ENCODE measurements at regions not wholly inside any gene's neighbourhood (a gene's known extent, or its start where the extent isn't known, plus 50 kb on each side); places are given as distances from the start of the nearest gene placed in this dataset.
A peak's percentile ranks its signal among the peaks of the same experiment; 100 is the strongest.

- no peak overlapping the region for H3K4me3 ChIP-seq
- peak overlapping the region; percentile 82 for H3K27ac ChIP-seq
- H3K9me3 ChIP-seq (ENCODE audit: low read depth): no peaks in the 10 kb centered on the region
- peaks cover 12% of the 10 kb centered on the region for H3K4me1 ChIP-seq (ENCODE audit: low read depth)
- no peaks in the 10 kb centered on the region for H3K36me3 ChIP-seq
- TF ChIP-seq, protein P1, sequence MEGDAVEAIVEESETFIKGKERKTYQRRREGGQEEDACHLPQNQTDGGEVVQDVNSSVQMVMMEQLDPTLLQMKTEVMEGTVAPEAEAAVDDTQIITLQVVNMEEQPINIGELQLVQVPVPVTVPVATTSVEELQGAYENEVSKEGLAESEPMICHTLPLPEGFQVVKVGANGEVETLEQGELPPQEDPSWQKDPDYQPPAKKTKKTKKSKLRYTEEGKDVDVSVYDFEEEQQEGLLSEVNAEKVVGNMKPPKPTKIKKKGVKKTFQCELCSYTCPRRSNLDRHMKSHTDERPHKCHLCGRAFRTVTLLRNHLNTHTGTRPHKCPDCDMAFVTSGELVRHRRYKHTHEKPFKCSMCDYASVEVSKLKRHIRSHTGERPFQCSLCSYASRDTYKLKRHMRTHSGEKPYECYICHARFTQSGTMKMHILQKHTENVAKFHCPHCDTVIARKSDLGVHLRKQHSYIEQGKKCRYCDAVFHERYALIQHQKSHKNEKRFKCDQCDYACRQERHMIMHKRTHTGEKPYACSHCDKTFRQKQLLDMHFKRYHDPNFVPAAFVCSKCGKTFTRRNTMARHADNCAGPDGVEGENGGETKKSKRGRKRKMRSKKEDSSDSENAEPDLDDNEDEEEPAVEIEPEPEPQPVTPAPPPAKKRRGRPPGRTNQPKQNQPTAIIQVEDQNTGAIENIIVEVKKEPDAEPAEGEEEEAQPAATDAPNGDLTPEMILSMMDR (IDR thresholded peaks at IDR 0.05; ENCODE audit: low read depth, low read length): peak; percentile 73
- no peaks in the 10 kb centered on the region for H3K27me3 ChIP-seq
- DNase-seq (ENCODE audit: low read depth in 1 of 2, low spot score in 1 of 2): peak; percentile 66 to 81
Observed at GRCh38 chr3:18295171-18295920, 129.8 kb downstream of the SATB1 start.

DNA sequence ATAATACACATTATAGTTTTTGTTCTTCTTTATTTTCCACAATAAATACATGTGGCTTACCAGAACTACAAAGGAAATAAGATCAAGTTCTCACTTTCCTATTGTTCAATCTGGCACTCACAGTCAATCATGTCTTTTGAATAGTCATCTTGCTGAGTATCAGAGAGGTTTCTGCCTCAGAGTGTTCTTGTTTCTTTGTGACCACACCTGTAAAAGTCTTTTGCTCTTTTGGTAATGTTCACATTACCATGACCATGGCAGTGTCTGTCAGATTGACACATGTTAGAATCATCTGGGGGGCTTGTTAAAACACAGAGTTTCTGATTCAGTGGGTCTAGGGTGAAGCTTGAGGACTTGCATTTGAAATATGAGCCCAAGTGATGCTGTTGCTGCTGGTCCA lies 135.0 kb downstream of the SATB1 start:
- H3K27me3 ChIP-seq: no peaks in the 10 kb centered on the region
- no peak overlapping the region for H3K27ac ChIP-seq
- peaks cover 12% of the 10 kb centered on the region for H3K4me1 ChIP-seq (ENCODE audit: low read depth)
- no peak for DNase-seq (ENCODE audit: low read depth in 1 of 2, low spot score in 1 of 2)
- H3K9me3 ChIP-seq (ENCODE audit: low read depth): no peaks in the 10 kb centered on the region
- no peaks in the 10 kb centered on the region for H3K36me3 ChIP-seq
- TF ChIP-seq, protein P1 (IDR thresholded peaks at IDR 0.05; ENCODE audit: low read depth, low read length): no peak
- H3K4me3 ChIP-seq: no peak overlapping the region

- Histone ChIP-seq H3K4me1 (ENCODE audit: low read depth) (peaks cover 8% of the 10 kb centered on the region), H3K27ac (no peak overlapping the region), H3K9me3 (ENCODE audit: low read depth) (no peaks in the 10 kb centered on the region), H3K4me3 (no peak overlapping the region), H3K27me3 (no peaks in the 10 kb centered on the region), H3K36me3 (no peaks in the 10 kb centered on the region)
- no peak for DNase-seq (ENCODE audit: low read depth in 1 of 2, low spot score in 1 of 2)
- TF ChIP-seq, protein P1 (IDR thresholded peaks at IDR 0.05; ENCODE audit: low read depth, low read length): no peak
Observed at GRCh38 chr3:18288243-18288642, 136.9 kb downstream of the SATB1 start.

DNA sequence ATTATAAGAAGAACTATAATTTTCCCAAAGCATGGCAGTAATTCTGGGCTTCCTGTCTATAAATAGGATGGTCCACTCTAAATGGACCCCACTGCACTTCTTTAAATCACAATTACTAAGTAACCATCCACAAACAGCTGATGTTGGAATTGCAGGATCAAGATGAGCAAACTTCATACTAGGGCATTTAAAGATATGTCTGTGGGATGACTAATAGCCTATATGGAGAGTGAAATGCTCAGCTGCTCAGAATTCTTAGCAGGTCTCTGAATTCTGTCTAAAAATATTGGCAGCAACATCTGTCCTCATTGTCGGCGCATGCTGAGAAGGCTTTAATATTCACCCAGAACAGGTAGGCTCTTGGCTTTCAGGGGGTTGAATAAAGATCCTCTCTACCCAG lies 140.4 kb downstream of the SATB1 start:
- H3K4me3 ChIP-seq: no peak overlapping the region
- no peaks in the 10 kb centered on the region for H3K27me3 ChIP-seq
- no peaks in the 10 kb centered on the region for H3K9me3 ChIP-seq (ENCODE audit: low read depth)
- H3K27ac ChIP-seq: no peak overlapping the region
- TF ChIP-seq, protein P1 (IDR thresholded peaks at IDR 0.05; ENCODE audit: low read depth, low read length): no peak
- DNase-seq (ENCODE audit: low read depth in 1 of 2, low spot score in 1 of 2): no peak
- H3K36me3 ChIP-seq: no peaks in the 10 kb centered on the region
- peaks cover 31% of the 10 kb centered on the region for H3K4me1 ChIP-seq (ENCODE audit: low read depth)

GRCh38 chr3:18283680-18284079 lies 141.5 kb downstream of the SATB1 start:
- H3K4me3 ChIP-seq: no peak overlapping the region
- H3K4me1 ChIP-seq (ENCODE audit: low read depth): peaks cover 31% of the 10 kb centered on the region
- TF ChIP-seq, protein P1 (IDR thresholded peaks at IDR 0.05; ENCODE audit: low read depth, low read length): no peak
- no peak overlapping the region for H3K27ac ChIP-seq
- DNase-seq (ENCODE audit: low read depth in 1 of 2, low spot score in 1 of 2): no peak
- H3K9me3 ChIP-seq (ENCODE audit: low read depth): no peaks in the 10 kb centered on the region
- H3K36me3 ChIP-seq: no peaks in the 10 kb centered on the region
- H3K27me3 ChIP-seq: no peaks in the 10 kb centered on the region

Measured in cardiac muscle cell (in vitro differentiated cells and primary cell).